SU-DHL-6 (cell line): ENCODE measurements at regions not wholly inside any gene's neighbourhood (a gene's known extent, or its start where the extent isn't known, plus 50 kb on each side); places are given as distances from the start of the nearest gene placed in this dataset.

Experiments
- H2AFZ ChIP-seq: fragments of 200-600 bp; sonication (generic); 2 replicates; pipeline ENCODE4 v1.6.1; 2014; ENCODE audit warnings: low read depth, mild to moderate bottlenecking, moderate library complexity, mixed read lengths, antibody characterized with exemption, low read length; ENCODE audit not compliant: severe bottlenecking
- H3F3A ChIP-seq: fragments of 200-600 bp; shearing (Covaris generic); 2 replicates; pipeline ENCODE4 v1.6.0; 2016; ENCODE audit warnings: antibody characterized with exemption, mild to moderate bottlenecking; ENCODE audit not compliant: insufficient read depth
- H3K27ac ChIP-seq: fragments of 200-600 bp; sonication (generic); 2 replicates; pipeline ENCODE4 v1.5.1; 2016; ENCODE audit warnings: low read depth, mild to moderate bottlenecking, low read length, moderate library complexity, mixed read lengths
- H3K27me3 ChIP-seq: fragments of 200-600 bp; sonication (generic), shearing (Covaris generic); 2 replicates; pipeline ENCODE4 v1.6.0; 2014; ENCODE audit warnings: mild to moderate bottlenecking, low read length
- H3K36me3 ChIP-seq: fragments of 200-600 bp; sonication (generic); 2 replicates; pipeline ENCODE4 v1.6.1; 2014; ENCODE audit warnings: mild to moderate bottlenecking, low read length, mixed read lengths
- H3K4me2 ChIP-seq: fragments of 300-600, 200-600 bp; shearing (Covaris generic), sonication (generic); 2 replicates; pipeline ENCODE4 v1.6.0; 2014; ENCODE audit warnings: low read length, low read depth, mild to moderate bottlenecking; ENCODE audit not compliant: poor library complexity, severe bottlenecking
- H3K4me3 ChIP-seq: fragments of 200-600 bp; sonication (generic); 2 replicates; pipeline ENCODE4 v1.5.1; 2014; ENCODE audit warnings: antibody characterized with exemption, low read length, mild to moderate bottlenecking, mixed read lengths; ENCODE audit not compliant: insufficient read depth, poor library complexity, severe bottlenecking
- H3K79me2 ChIP-seq: fragments of 200-600 bp; sonication (generic); 2 replicates; pipeline ENCODE4 v1.6.1; 2014; ENCODE audit warnings: mild to moderate bottlenecking, low read length, moderate library complexity; ENCODE audit not compliant: insufficient read depth
- H3K9ac ChIP-seq: fragments of 200-600 bp; sonication (generic); 2 replicates; pipeline ENCODE4 v1.7.0; 2014; ENCODE audit warnings: mild to moderate bottlenecking, low read length
- H3K9me2 ChIP-seq: fragments of 200-600 bp; sonication (generic); replicated peaks from 2 replicates; pipeline ENCODE4 v1.6.1; 2014; ENCODE audit warnings: low read length; ENCODE audit not compliant: insufficient read depth
- H3K9me3 ChIP-seq: fragments of 200-600 bp; sonication (generic); 2 replicates; pipeline ENCODE4 v1.6.1; 2014; ENCODE audit warnings: low read length, mixed read lengths; ENCODE audit not compliant: insufficient read depth
- H4K20me1 ChIP-seq: fragments of 200-600 bp; sonication (generic); 2 replicates; pipeline ENCODE4 v1.6.1; 2014; ENCODE audit warnings: low read depth, mild to moderate bottlenecking, antibody characterized with exemption, low read length, moderate library complexity, mixed read lengths
- CTCF ChIP-seq: fragments of 200-600 bp; sonication (generic); IDR thresholded peaks from one replicate; pipeline ENCODE4 v1.5.1; 2017; ENCODE audit warnings: antibody characterized with exemption, mild to moderate bottlenecking, low read length, moderate library complexity; ENCODE audit not compliant: insufficient read depth, poor library complexity, severe bottlenecking
- EZH2phosphoT487 ChIP-seq: fragments of 200-600 bp; sonication (generic), shearing (Covaris generic); conservative IDR thresholded peaks from 2 replicates; pipeline ENCODE4 v1.6.1; 2018; ENCODE audit warnings: mild to moderate bottlenecking, antibody characterized with exemption, low read length, moderate library complexity, mixed read lengths

DNA sequence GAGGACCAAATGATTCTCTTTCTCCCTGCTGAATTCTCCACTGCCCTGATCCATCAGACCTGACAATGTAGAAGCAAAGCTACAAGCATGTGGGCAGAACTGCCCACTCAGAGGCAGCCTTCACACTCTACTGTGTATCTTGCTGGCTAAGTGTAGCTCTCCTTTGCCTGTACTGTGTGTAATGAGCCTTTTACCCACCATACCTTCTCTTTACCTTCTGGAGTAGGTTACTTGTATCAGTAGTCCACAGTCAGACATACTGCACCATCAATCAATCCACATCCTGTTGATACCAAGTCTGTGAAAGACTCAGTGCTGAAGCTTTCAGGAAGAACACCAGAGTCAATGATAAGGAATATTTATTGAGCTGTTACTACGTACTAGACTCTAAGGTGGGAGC lies 440.7 kb upstream of the ARHGEF26 start:
- peak overlapping the region; percentile 11; the same call in 1 of the 2 replicates for H3K27ac ChIP-seq
- H3K9me2 ChIP-seq: no peaks in the 10 kb centered on the region
- no peaks in the 10 kb centered on the region; the same call in 1 of the 2 replicates for H3K36me3 ChIP-seq
- no peaks in the 10 kb centered on the region for H4K20me1 ChIP-seq
- no peaks in the 10 kb centered on the region for H3K27me3 ChIP-seq
- H3K4me3 ChIP-seq: no peak overlapping the region
- H3K9ac ChIP-seq: no peak overlapping the region
- no peaks in the 10 kb centered on the region for H3K79me2 ChIP-seq
- 0 out of 2 replicates have a peak, but pooled peaks cover 3% of the 10 kb centered on the region for H3K9me3 ChIP-seq
- TF ChIP-seq CTCF: no peak
- TF ChIP-seq EZH2phosphoT487: no peak
- no peak overlapping the region for H3K4me2 ChIP-seq
- no peaks in the 10 kb centered on the region for H3F3A ChIP-seq
- no peak overlapping the region for H2AFZ ChIP-seq

- H4K20me1 ChIP-seq: no peaks in the 10 kb centered on the region
- H3K4me3 ChIP-seq: no peak overlapping the region
- H3K79me2 ChIP-seq: no peaks in the 10 kb centered on the region
- H2AFZ ChIP-seq: no peak overlapping the region
- 0 out of 2 replicates have a peak, but pooled peaks cover 3% of the 10 kb centered on the region for H3K9me3 ChIP-seq
- H3F3A ChIP-seq: no peaks in the 10 kb centered on the region
- H3K27me3 ChIP-seq: no peaks in the 10 kb centered on the region
- H3K27ac ChIP-seq: no peak overlapping the region
- H3K36me3 ChIP-seq: no peaks in the 10 kb centered on the region; the same call in 1 of the 2 replicates
- no peak overlapping the region for H3K4me2 ChIP-seq
- no peak overlapping the region for H3K9ac ChIP-seq
- TF ChIP-seq CTCF (no peak), EZH2phosphoT487 (no peak)
- no peaks in the 10 kb centered on the region for H3K9me2 ChIP-seq
Measured at GRCh38 chr3:153681057-153681456, 440.1 kb upstream of the ARHGEF26 start.

DNA sequence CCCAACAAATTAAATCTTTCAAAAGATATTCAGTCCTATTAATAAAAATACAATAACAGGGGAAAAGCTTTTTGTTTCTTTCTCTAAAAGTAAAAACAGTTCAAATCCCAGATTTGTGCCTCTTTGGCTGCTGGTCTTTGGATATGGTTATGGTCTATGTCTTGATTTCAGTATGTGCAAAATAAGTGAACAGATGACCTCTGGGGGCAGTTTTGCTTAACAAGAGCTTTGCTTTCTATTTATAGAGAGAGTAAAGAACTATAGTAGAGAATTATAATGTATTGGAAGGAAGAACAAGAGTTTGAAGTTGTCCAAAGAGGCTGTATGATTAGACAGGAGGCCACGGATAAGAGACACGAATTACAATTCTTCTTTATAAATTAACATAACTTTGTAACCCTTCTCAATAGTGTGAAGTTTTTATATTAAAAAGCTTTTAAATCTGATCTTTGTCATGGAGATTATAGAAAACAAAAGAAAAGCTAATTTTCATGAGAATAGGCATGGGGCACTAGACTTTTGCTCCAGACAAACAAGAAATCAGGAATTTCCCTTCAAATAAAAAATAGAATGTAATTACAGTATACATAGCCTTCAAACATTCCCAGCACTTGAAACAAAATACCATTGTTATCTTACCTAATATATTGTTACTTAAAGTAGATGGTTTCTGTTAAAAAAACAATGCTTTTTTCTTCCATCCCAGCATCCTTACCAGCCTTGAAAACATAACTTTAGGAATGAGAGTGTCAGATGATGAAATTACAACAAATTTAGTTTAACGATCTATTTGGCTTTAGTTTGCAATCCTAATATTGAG lies 432.7 kb upstream of the ARHGEF26 start:
- H3K9me2 ChIP-seq: no peaks in the 10 kb centered on the region
- H3K27ac ChIP-seq: no peak overlapping the region
- no peak for TF ChIP-seq CTCF
- no peak for TF ChIP-seq EZH2phosphoT487
- H3K9ac ChIP-seq: no peak overlapping the region
- no peak overlapping the region for H3K4me2 ChIP-seq
- H2AFZ ChIP-seq: no peak overlapping the region
- H3K4me3 ChIP-seq: no peak overlapping the region
- H4K20me1 ChIP-seq: no peaks in the 10 kb centered on the region
- H3F3A ChIP-seq: no peaks in the 10 kb centered on the region
- H3K79me2 ChIP-seq: no peaks in the 10 kb centered on the region
- no peaks in the 10 kb centered on the region for H3K36me3 ChIP-seq
- no peaks in the 10 kb centered on the region for H3K9me3 ChIP-seq
- H3K27me3 ChIP-seq: no peaks in the 10 kb centered on the region
